Immature natural killer cell (primary cell): ENCODE measurements at regions not wholly inside any gene's neighbourhood (a gene's known extent, or its start where the extent isn't known, plus 50 kb on each side); places are given as distances from the start of the nearest gene placed in this dataset.
"Not testable (repeated sequence)": the region's sequence is repeated elsewhere in the genome, so short reads cannot be mapped to it uniquely, and the experiment has no call there.

Source experiments
- DNase-seq, 3 donors: peaks; one replicate each; pipeline ENCODE4 v3.0.0; 2022; ENCODE audit warnings: mixed read lengths in 1 of 3
- H3K27ac Mint-ChIP-seq, 6 donors: one replicate each; pipeline ENCODE4 v1.8.0; 2020; ENCODE audit warnings: mixed read lengths in 6 of 6, mild to moderate bottlenecking in 5 of 6, inconsistent platforms in 4 of 6, moderate library complexity in 3 of 6
- H3K27me3 Mint-ChIP-seq, 3 donors: one replicate each; pipeline ENCODE4 v1.8.0; 2020 to 2021; ENCODE audit warnings: low read depth in 3 of 3, mild to moderate bottlenecking in 3 of 3, mixed read lengths in 3 of 3, moderate library complexity in 3 of 3, inconsistent platforms in 1 of 3
- H3K36me3 Mint-ChIP-seq, 3 donors: one replicate each; pipeline ENCODE4 v1.8.0; 2020; ENCODE audit warnings: mixed read lengths in 3 of 3, inconsistent platforms in 2 of 3, mild to moderate bottlenecking in 2 of 3
- H3K4me1 Mint-ChIP-seq, 2 donors: one replicate each; pipeline ENCODE4 v1.8.0; 2020; ENCODE audit warnings: inconsistent platforms in 2 of 2, mild to moderate bottlenecking in 2 of 2, mixed read lengths in 2 of 2, moderate library complexity in 1 of 2
- H3K4me3 Mint-ChIP-seq, 5 donors: one replicate each; pipeline ENCODE4 v1.8.0; 2020; ENCODE audit warnings: mild to moderate bottlenecking in 5 of 5, mixed read lengths in 5 of 5, inconsistent platforms in 3 of 5, moderate library complexity in 3 of 5
- H3K9me3 Mint-ChIP-seq, 6 donors: one replicate each; pipeline ENCODE4 v1.8.0; 2020; ENCODE audit warnings: mild to moderate bottlenecking in 6 of 6, mixed read lengths in 6 of 6, inconsistent platforms in 4 of 6, moderate library complexity in 3 of 6

GRCh38 chr11:23749762-23750430 is 747.0 kb upstream of the LUZP2 start:
- H3K4me1 Mint-ChIP-seq: no peaks in the 10 kb centered on the region
- no peak overlapping the region for H3K4me3 Mint-ChIP-seq
- peaks cover 0 to 2% (median 1%) of the 10 kb centered on the region in 3 donors for H3K27me3 Mint-ChIP-seq
- H3K27ac Mint-ChIP-seq: no peak overlapping the region
- H3K36me3 Mint-ChIP-seq: no peaks in the 10 kb centered on the region
- H3K9me3 Mint-ChIP-seq: no peaks in the 10 kb centered on the region
- no peak for DNase-seq

- Mint-ChIP-seq H3K27me3 (peaks cover 1 to 3% (median 2%) of the 10 kb centered on the region in 3 donors), H3K27ac (no peak overlapping the region), H3K36me3 (peaks cover 0 to 4% (median 0%) of the 10 kb centered on the region in 3 donors), H3K4me1 (no peaks in the 10 kb centered on the region), H3K9me3 (peaks cover 0 to 6% (median 0%) of the 10 kb centered on the region in 6 donors), H3K4me3 (no peak overlapping the region)
- DNase-seq: no peak
These were observed 745.6 kb upstream of the LUZP2 start for GRCh38 chr11:23751280-23751679.

- Mint-ChIP-seq H3K27ac (no peak overlapping the region), H3K4me1 (no peaks in the 10 kb centered on the region), H3K36me3 (peaks cover 0 to 4% (median 0%) of the 10 kb centered on the region in 3 donors), H3K4me3 (no peak overlapping the region), H3K27me3 (peaks cover 0 to 3% (median 2%) of the 10 kb centered on the region in 3 donors), H3K9me3 (peaks cover 0 to 6% (median 0%) of the 10 kb centered on the region in 6 donors)
- DNase-seq: no peak
These were observed 741.8 kb upstream of the LUZP2 start for GRCh38 chr11:23755076-23755475.

GRCh38 chr11:23755769-23756168 is 741.1 kb upstream of the LUZP2 start:
- no peak for DNase-seq
- Mint-ChIP-seq H3K9me3 (peaks cover 0 to 6% (median 0%) of the 10 kb centered on the region in 6 donors), H3K27me3 (peaks cover 0 to 3% (median 2%) of the 10 kb centered on the region in 3 donors), H3K36me3 (peaks cover 0 to 4% (median 0%) of the 10 kb centered on the region in 3 donors), H3K27ac (no peak overlapping the region), H3K4me1 (no peaks in the 10 kb centered on the region), H3K4me3 (no peak overlapping the region)

- Mint-ChIP-seq H3K27me3 (peaks cover 0 to 3% (median 0%) of the 10 kb centered on the region in 3 donors), H3K36me3 (peaks cover 0 to 9% (median 8%) of the 10 kb centered on the region in 3 donors), H3K9me3 (peaks cover 0 to 7% (median 0%) of the 10 kb centered on the region in 6 donors), H3K4me1 (no peaks in the 10 kb centered on the region), H3K27ac (no peak overlapping the region), H3K4me3 (no peak overlapping the region)
- no peak for DNase-seq
These were observed 737.4 kb upstream of the LUZP2 start for GRCh38 chr11:23759489-23759888.

- DNase-seq: no peak
- peaks cover 3 to 13% (median 5%) of the 10 kb centered on the region in 3 donors for H3K36me3 Mint-ChIP-seq
- peaks cover 0 to 7% (median 0%) of the 10 kb centered on the region in 6 donors for H3K9me3 Mint-ChIP-seq
- no peak overlapping the region for H3K4me3 Mint-ChIP-seq
- no peaks in the 10 kb centered on the region for H3K4me1 Mint-ChIP-seq
- no peaks in the 10 kb centered on the region for H3K27me3 Mint-ChIP-seq
- H3K27ac Mint-ChIP-seq: no peak overlapping the region
These were observed 732.6 kb upstream of the LUZP2 start for GRCh38 chr11:23764286-23764685.

GRCh38 chr11:23765682-23766252 is 731.1 kb upstream of the LUZP2 start:
- Mint-ChIP-seq H3K9me3 (peaks cover 0 to 7% (median 1%) of the 10 kb centered on the region in 6 donors), H3K4me1 (no peaks in the 10 kb centered on the region), H3K27ac (no peak overlapping the region), H3K27me3 (no peaks in the 10 kb centered on the region), H3K4me3 (no peak overlapping the region), H3K36me3 (peaks cover 3 to 18% (median 5%) of the 10 kb centered on the region in 3 donors)
- DNase-seq: no peak

GRCh38 chr11:23767576-23767975 is 729.3 kb upstream of the LUZP2 start:
- Mint-ChIP-seq H3K9me3 (peaks cover 0 to 10% (median 1%) of the 10 kb centered on the region in 6 donors), H3K27me3 (no peaks in the 10 kb centered on the region), H3K4me3 (no peak overlapping the region), H3K36me3 (peaks cover 5 to 17% (median 5%) of the 10 kb centered on the region in 3 donors), H3K4me1 (no peaks in the 10 kb centered on the region), H3K27ac (no peak overlapping the region)
- DNase-seq: no peak

- Mint-ChIP-seq H3K4me3 (no peak overlapping the region), H3K36me3 (peaks cover 2 to 14% (median 5%) of the 10 kb centered on the region in 3 donors), H3K9me3 (peaks cover 0 to 10% (median 1%) of the 10 kb centered on the region in 6 donors), H3K27ac (no peak overlapping the region), H3K27me3 (no peaks in the 10 kb centered on the region), H3K4me1 (no peaks in the 10 kb centered on the region)
- DNase-seq: no peak
These were observed 727.6 kb upstream of the LUZP2 start for GRCh38 chr11:23769214-23769613.

GRCh38 chr11:23772081-23772480 is 724.8 kb upstream of the LUZP2 start:
- H3K9me3 Mint-ChIP-seq: peaks cover 0 to 10% (median 0%) of the 10 kb centered on the region in 6 donors

GRCh38 chr11:23778971-23779370 is 717.9 kb upstream of the LUZP2 start:
- Mint-ChIP-seq H3K4me3 (no peak overlapping the region), H3K4me1 (no peaks in the 10 kb centered on the region), H3K27me3 (peaks cover 0 to 6% (median 2%) of the 10 kb centered on the region in 3 donors), H3K36me3 (peaks cover 0 to 9% (median 4%) of the 10 kb centered on the region in 3 donors), H3K27ac (no peak overlapping the region), H3K9me3 (no peaks in the 10 kb centered on the region)
- no peak for DNase-seq

More at GRCh38 chr11:23772081-23772480, 724.8 kb upstream of the LUZP2 start:
- no peak for DNase-seq
- H3K27ac Mint-ChIP-seq: no peak overlapping the region
- H3K4me1 Mint-ChIP-seq: no peaks in the 10 kb centered on the region
- no peak overlapping the region for H3K4me3 Mint-ChIP-seq
- H3K36me3 Mint-ChIP-seq: peaks cover 0 to 10% (median 3%) of the 10 kb centered on the region in 3 donors
- H3K27me3 Mint-ChIP-seq: peaks cover 0 to 1% (median 0%) of the 10 kb centered on the region in 3 donors

- no peak for DNase-seq
- peaks cover 0 to 9% (median 4%) of the 10 kb centered on the region in 3 donors for H3K36me3 Mint-ChIP-seq
- H3K9me3 Mint-ChIP-seq: no peaks in the 10 kb centered on the region
- H3K4me1 Mint-ChIP-seq: no peaks in the 10 kb centered on the region
- H3K27me3 Mint-ChIP-seq: peaks cover 0 to 6% (median 2%) of the 10 kb centered on the region in 3 donors
- H3K4me3 Mint-ChIP-seq: no peak overlapping the region
- H3K27ac Mint-ChIP-seq: no peak overlapping the region
These were observed 716.6 kb upstream of the LUZP2 start for GRCh38 chr11:23780231-23780630.

- no peak for DNase-seq
- H3K27me3 Mint-ChIP-seq: peaks cover 0 to 6% (median 2%) of the 10 kb centered on the region in 3 donors
- H3K4me1 Mint-ChIP-seq: peaks cover 13 to 16% of the 10 kb centered on the region in 2 donors
- no peak overlapping the region for H3K4me3 Mint-ChIP-seq
- H3K27ac Mint-ChIP-seq: no peak overlapping the region
- H3K9me3 Mint-ChIP-seq: no peaks in the 10 kb centered on the region
- peaks cover 0 to 9% (median 4%) of the 10 kb centered on the region in 3 donors for H3K36me3 Mint-ChIP-seq
These were observed 714.9 kb upstream of the LUZP2 start for GRCh38 chr11:23781803-23782560.

- not testable (repeated sequence) for H3K4me3 Mint-ChIP-seq, H3K36me3 Mint-ChIP-seq, H3K27me3 Mint-ChIP-seq, H3K9me3 Mint-ChIP-seq, DNase-seq
- Mint-ChIP-seq H3K4me1 (peaks cover 13 to 20% of the 10 kb centered on the region in 2 donors), H3K27ac (peak overlapping the region in 1 of 6 donors; percentile 27)
These were observed 709.9 kb upstream of the LUZP2 start for GRCh38 chr11:23786974-23787373.
